Heart left ventricle (tissue), 16 donors: ENCODE measurements at regions not wholly inside any gene's neighbourhood (a gene's known extent, or its start where the extent isn't known, plus 50 kb on each side); places are given as distances from the start of the nearest gene placed in this dataset.

Experiments
- ATAC-seq, 4 donors: fragments of 200-7000 bp; cut with Tn5 transposase; one replicate each; pipeline ENCODE4 v1.9.1; 2020 to 2022; ENCODE audit warnings: moderate library complexity in 4 of 4, mild to moderate bottlenecking in 3 of 4, moderate number of reproducible peaks in 1 of 4
- DNase-seq, 5 donors: peaks; one replicate each; pipeline ENCODE4 v3.0.0-alpha.2; 2020
- H3K27ac ChIP-seq, 12 donors: fragments of 200-600 bp; sonication (generic) in 4 of 12; one replicate each; pipeline versions ENCODE4 v1.5.0 to v1.8.0; 2016 to 2022; ENCODE audit warnings: mild to moderate bottlenecking in 2 of 12
- H3K27me3 ChIP-seq, 9 donors: fragments of 200-600 bp; sonication (generic) in 2 of 9; one replicate each; pipeline versions ENCODE4 v1.5.1 to v1.8.0; 2016 to 2022; ENCODE audit warnings: mild to moderate bottlenecking in 3 of 9
- H3K36me3 ChIP-seq, 9 donors: fragments of 200-600 bp; sonication (generic) in 2 of 9; one replicate each; pipeline versions ENCODE4 v1.5.0 to v1.8.0; 2018 to 2022; ENCODE audit warnings: mild to moderate bottlenecking in 2 of 9
- H3K4me1 ChIP-seq, 12 donors: fragments of 200-600 bp; sonication (generic) in 4 of 12; one replicate each; pipeline versions ENCODE4 v1.5.0 to v1.8.0; 2016 to 2022; ENCODE audit warnings: mild to moderate bottlenecking in 3 of 12
- H3K4me3 ChIP-seq, 12 donors: fragments of 200-600 bp; sonication (generic) in 4 of 12; one replicate each; pipeline versions ENCODE4 v1.5.0 to v1.8.0; 2017 to 2022; ENCODE audit warnings: mild to moderate bottlenecking in 9 of 12, moderate library complexity in 4 of 12
- H3K9me3 ChIP-seq, 12 donors: fragments of 200-600 bp; sonication (generic) in 4 of 12; one replicate each; pipeline versions ENCODE4 v1.5.0 to v1.8.0; 2016 to 2022; ENCODE audit warnings: mild to moderate bottlenecking in 1 of 12
- CTCF ChIP-seq, 12 donors: fragments of 200-600 bp; sonication (generic) in 4 of 12; IDR thresholded peaks; one replicate each; pipeline versions ENCODE4 v1.5.0 to v1.8.0; 2018 to 2022; ENCODE audit warnings: antibody characterized with exemption in 12 of 12, mild to moderate bottlenecking in 5 of 12
- POLR2A ChIP-seq, 2 donors: fragments of 450-650 bp; IDR thresholded peaks; one replicate each; pipeline ENCODE4 v1.6.1; 2017; ENCODE audit warnings: antibody characterized with exemption in 2 of 2, mild to moderate bottlenecking in 2 of 2, moderate library complexity in 2 of 2
- WGBS, 4 donors: extraction: QIAGEN DNeasy Blood & Tissue Kit in 2 of 4; methylation state at CpG; one replicate each; pipeline versions ENCODE4 v1.1.5 to v1.1.7; 2013 to 2018; 5-methylcytosine and 5-hydroxymethylcytosine counted together
- intact Hi-C, 10 donors: fragments of 100-400 bp; cut with DNase I; formaldehyde crosslinking; loops; one replicate each; pipeline versions ENCODE4 v1.11.1 to v1.14.2; 2022
- donor health status: ischemic (EF 13 %, LVEDD 7.1; RV severe dilation, severe dysfunction).
- donor health status: healthy with polysubstance abuse.
- donor health status: DM: no; HTN: yes; CAD: no.
- donor health status: DM: no; HTN: no; CAD: no.
- donor health status: ischemic (EF 25% LVEDD 6.9; RV normal size, moderate dysfunction).
- donor health status: ischemic (EF 25% LVEDD 5.7; RV mildly dilated, moderate dysfunction).
- donor health status: healthy.
- donor health status: DM: yes; HTN: yes; CAD: no.
- donor health status: ischemic (EF 35%, LVEDD 5.7; RV mildly dilated, moderate dysfunction).
- donor health status: nonischemic (EF 11% LVEDD 7.7; RV severe dilation, severe dysfunction).
- donor health status: DM: yes; HTN: yes; CAD: no.
- donor health status: PGD.
- donor health status: ischemic (EF 29% LVEDD 5.4; RV normal size, mild dysfunction).
- donor health status: nonischemic (EF 23%, LVEDD 6.1; RV moderate dilation, normal function).

GRCh38 chr13:66207610-66208009, 1022.5 kb downstream of the PCDH9 start:
- Histone ChIP-seq H3K27me3 (no peaks in the 10 kb centered on the region), H3K4me1 (no peaks in the 10 kb centered on the region), H3K27ac (no peak overlapping the region), H3K36me3 (no peaks in the 10 kb centered on the region), H3K9me3 (no peaks in the 10 kb centered on the region), H3K4me3 (no peak overlapping the region)
- DNase-seq (no peak), ATAC-seq (no peak)
- TF ChIP-seq CTCF (IDR thresholded peaks at IDR 0.05): no peak
- TF ChIP-seq POLR2A (IDR thresholded peaks at IDR 0.05): no peak
- 63 to 90% (median 72%) methylated on average over 1 of the region's 1 CpG for WGBS, 4 donors
- intact Hi-C loops: no loop called here

- WGBS, 4 donors: 30 to 35% (median 30%) methylated on average over 2 of the region's 2 CpGs
- no peak for DNase-seq
- Histone ChIP-seq H3K9me3 (no peaks in the 10 kb centered on the region), H3K36me3 (no peaks in the 10 kb centered on the region), H3K4me1 (no peaks in the 10 kb centered on the region), H3K27ac (no peak overlapping the region), H3K27me3 (no peaks in the 10 kb centered on the region), H3K4me3 (no peak overlapping the region)
- ATAC-seq: no peak
- intact Hi-C loops: no loop called here
- TF ChIP-seq POLR2A (IDR thresholded peaks at IDR 0.05) (no peak), CTCF (IDR thresholded peaks at IDR 0.05) (no peak)
These were observed 1024.3 kb downstream of the PCDH9 start for GRCh38 chr13:66205807-66206206.

GRCh38 chr13:66200555-66200954, 1029.6 kb downstream of the PCDH9 start:
- Histone ChIP-seq H3K36me3 (no peaks in the 10 kb centered on the region), H3K4me3 (no peak overlapping the region), H3K9me3 (no peaks in the 10 kb centered on the region), H3K27ac (no peak overlapping the region), H3K4me1 (no peaks in the 10 kb centered on the region), H3K27me3 (no peaks in the 10 kb centered on the region)
- ATAC-seq: no peak
- DNase-seq: no peak
- no peak for TF ChIP-seq POLR2A (IDR thresholded peaks at IDR 0.05)
- TF ChIP-seq CTCF (IDR thresholded peaks at IDR 0.05): no peak
- intact Hi-C loops: loop anchor here in 1 of 10 donors (5.0 kb wide), 1 partner anchor 767 kb away; no protein-coding TSS in a partner anchor

- no peaks in the 10 kb centered on the region for H3K4me1 ChIP-seq
- no peaks in the 10 kb centered on the region for H3K27me3 ChIP-seq
- intact Hi-C loops: no loop called here
- no peak for ATAC-seq
- no peaks in the 10 kb centered on the region for H3K36me3 ChIP-seq
- no peak for DNase-seq
- no peak overlapping the region for H3K4me3 ChIP-seq
- no peak overlapping the region for H3K27ac ChIP-seq
- TF ChIP-seq CTCF (IDR thresholded peaks at IDR 0.05) (no peak), POLR2A (IDR thresholded peaks at IDR 0.05) (no peak)
- H3K9me3 ChIP-seq: peaks cover 0 to 6% (median 0%) of the 10 kb centered on the region in 12 donors
- 80 to 94% (median 88%) methylated on average over 1 of the region's 1 CpG for WGBS, 4 donors
These were observed 1034.9 kb downstream of the PCDH9 start for GRCh38 chr13:66195238-66195637.
